ENCODE measurements at regions not wholly inside any gene's neighbourhood (a gene's known extent, or its start where the extent isn't known, plus 50 kb on each side); places are given as distances from the start of the nearest gene placed in this dataset.

GRCh38 chr3:13161021-13161759, 88.0 kb upstream of the IQSEC1 start:
- H3K9me3 Mint-ChIP-seq, result peaks cover 3 to 7% (median 5%) of the 10 kb centered on the region in 7 donors
- H3K27me3 Mint-ChIP-seq, result no peaks in the 10 kb centered on the region
- H3K36me3 Mint-ChIP-seq, result peaks cover 0 to 6% of the 10 kb centered on the region in 2 donors
- ATAC-seq (ENCODE audit: low read depth in 2 of 2) (no peak), DNase-seq (no peak)
- no peaks in the 10 kb centered on the region for H3K4me1 Mint-ChIP-seq
- peak overlapping the region in 1 of 6 donors; percentile 53 for H3K27ac Mint-ChIP-seq
- no peak overlapping the region for H3K4me3 Mint-ChIP-seq

GRCh38 chr3:13160619-13161018, 87.4 kb upstream of the IQSEC1 start:
- Mint-ChIP-seq H3K9me3 (peaks cover 3 to 11% (median 8%) of the 10 kb centered on the region in 7 donors), H3K27ac (peak overlapping the region in 2 of 6 donors; percentile 44 to 53), H3K4me3 (no peak overlapping the region), H3K36me3 (peaks cover 0 to 9% of the 10 kb centered on the region in 2 donors), H3K4me1 (no peaks in the 10 kb centered on the region), H3K27me3 (no peaks in the 10 kb centered on the region)
- DNase-seq, result no peak
- no peak for ATAC-seq (ENCODE audit: low read depth in 2 of 2)

- Mint-ChIP-seq H3K4me3 (no peak overlapping the region), H3K27ac (no peak overlapping the region), H3K36me3 (peaks cover 4 to 9% of the 10 kb centered on the region in 2 donors), H3K9me3 (peaks cover 3 to 19% (median 12%) of the 10 kb centered on the region in 7 donors), H3K27me3 (no peaks in the 10 kb centered on the region), H3K4me1 (no peaks in the 10 kb centered on the region)
- DNase-seq (no peak), ATAC-seq (ENCODE audit: low read depth in 2 of 2) (no peak)
Observed at GRCh38 chr3:13159890-13160289, 86.7 kb upstream of the IQSEC1 start.

GRCh38 chr3:13158871-13159270, 85.6 kb upstream of the IQSEC1 start:
- DNase-seq (no peak), ATAC-seq (ENCODE audit: low read depth in 2 of 2) (no peak)
- H3K27ac Mint-ChIP-seq, result peak overlapping the region in 2 of 6 donors; percentile 30 to 49
- H3K4me3 Mint-ChIP-seq, result no peak overlapping the region
- peaks cover 0 to 2% (median 0%) of the 10 kb centered on the region in 3 donors for H3K27me3 Mint-ChIP-seq
- H3K9me3 Mint-ChIP-seq, result peaks cover 3 to 24% (median 16%) of the 10 kb centered on the region in 7 donors
- H3K36me3 Mint-ChIP-seq, result peaks cover 4 to 9% of the 10 kb centered on the region in 2 donors
- H3K4me1 Mint-ChIP-seq, result no peaks in the 10 kb centered on the region

- no peaks in the 10 kb centered on the region for H3K4me1 Mint-ChIP-seq
- H3K9me3 Mint-ChIP-seq, result peaks cover 3 to 24% (median 16%) of the 10 kb centered on the region in 7 donors
- H3K4me3 Mint-ChIP-seq, result peak overlapping the region in 1 of 8 donors; percentile 50
- ATAC-seq (ENCODE audit: low read depth in 2 of 2), result no peak
- no peak overlapping the region for H3K27ac Mint-ChIP-seq
- no peak for DNase-seq
- H3K36me3 Mint-ChIP-seq, result peaks cover 4 to 9% of the 10 kb centered on the region in 2 donors
- H3K27me3 Mint-ChIP-seq, result peaks cover 0 to 6% (median 4%) of the 10 kb centered on the region in 3 donors
Observed at GRCh38 chr3:13158408-13158807, 85.2 kb upstream of the IQSEC1 start.

GRCh38 chr3:13157986-13158385, 84.8 kb upstream of the IQSEC1 start:
- H3K4me1 Mint-ChIP-seq, result no peaks in the 10 kb centered on the region
- ATAC-seq (ENCODE audit: low read depth in 2 of 2) (no peak), DNase-seq (no peak)
- H3K27ac Mint-ChIP-seq, result peak overlapping the region in 1 of 6 donors; percentile 39
- H3K27me3 Mint-ChIP-seq, result peaks cover 0 to 8% (median 5%) of the 10 kb centered on the region in 3 donors
- no peak overlapping the region for H3K4me3 Mint-ChIP-seq
- peaks cover 4 to 9% of the 10 kb centered on the region in 2 donors for H3K36me3 Mint-ChIP-seq
- peaks cover 3 to 24% (median 16%) of the 10 kb centered on the region in 7 donors for H3K9me3 Mint-ChIP-seq

- no peak for ATAC-seq (ENCODE audit: low read depth in 2 of 2)
- Mint-ChIP-seq H3K27ac (peak overlapping the region in 1 of 6 donors; percentile 62), H3K9me3 (peaks cover 3 to 24% (median 16%) of the 10 kb centered on the region in 7 donors), H3K4me3 (no peak overlapping the region), H3K27me3 (peaks cover 0 to 8% (median 5%) of the 10 kb centered on the region in 3 donors), H3K4me1 (peaks cover 6 to 12% (median 6%) of the 10 kb centered on the region in 3 donors), H3K36me3 (peaks cover 4 to 9% of the 10 kb centered on the region in 2 donors)
- DNase-seq, result no peak
Observed at GRCh38 chr3:13152826-13153710, 79.8 kb upstream of the IQSEC1 start.

- H3K27ac Mint-ChIP-seq, result peak overlapping the region in 2 of 6 donors; percentile 37 to 96
- DNase-seq, result no peak
- H3K4me3 Mint-ChIP-seq, result no peak overlapping the region
- no peak for ATAC-seq (ENCODE audit: low read depth in 2 of 2)
- H3K36me3 Mint-ChIP-seq, result peaks cover 0 to 4% of the 10 kb centered on the region in 2 donors
- H3K9me3 Mint-ChIP-seq, result peaks cover 0 to 13% (median 11%) of the 10 kb centered on the region in 7 donors
- H3K27me3 Mint-ChIP-seq, result peaks cover 0 to 8% (median 5%) of the 10 kb centered on the region in 3 donors
- peaks cover 6 to 12% (median 6%) of the 10 kb centered on the region in 3 donors for H3K4me1 Mint-ChIP-seq
Observed at GRCh38 chr3:13150624-13151023, 77.4 kb upstream of the IQSEC1 start.

GRCh38 chr3:13149330-13150108, 76.3 kb upstream of the IQSEC1 start:
- ATAC-seq (ENCODE audit: low read depth in 2 of 2), result peak; percentile 51 to 58
- no peak for DNase-seq
- peak overlapping the region in 7 of 8 donors; percentile 47 to 87 (median 79) for H3K4me3 Mint-ChIP-seq

GRCh38 chr3:13148561-13149329, 75.5 kb upstream of the IQSEC1 start:
- Mint-ChIP-seq H3K4me1 (peaks cover 6 to 12% (median 10%) of the 10 kb centered on the region in 3 donors), H3K36me3 (no peaks in the 10 kb centered on the region), H3K4me3 (no peak overlapping the region), H3K27ac (peak overlapping the region in 1 of 6 donors; percentile 47), H3K9me3 (no peaks in the 10 kb centered on the region), H3K27me3 (peaks cover 0 to 5% (median 4%) of the 10 kb centered on the region in 3 donors)
- DNase-seq, result no peak
- no peak for ATAC-seq (ENCODE audit: low read depth in 2 of 2)

More at GRCh38 chr3:13149330-13150108, 76.3 kb upstream of the IQSEC1 start:
- H3K9me3 Mint-ChIP-seq, result peaks cover 0 to 2% (median under 1%) of the 10 kb centered on the region in 7 donors
- H3K27me3 Mint-ChIP-seq, result peaks cover 0 to 8% (median 5%) of the 10 kb centered on the region in 3 donors
- H3K27ac Mint-ChIP-seq, result peak overlapping the region; percentile 1 to 96 (median 74)
- H3K4me1 Mint-ChIP-seq, result peaks cover 6 to 12% (median 10%) of the 10 kb centered on the region in 3 donors
- no peaks in the 10 kb centered on the region for H3K36me3 Mint-ChIP-seq

- H3K27me3 Mint-ChIP-seq, result peaks cover 0 to 4% (median 2%) of the 10 kb centered on the region in 3 donors
- ATAC-seq (ENCODE audit: low read depth in 2 of 2) (no peak), DNase-seq (no peak)
- H3K9me3 Mint-ChIP-seq, result no peaks in the 10 kb centered on the region
- no peaks in the 10 kb centered on the region for H3K36me3 Mint-ChIP-seq
- peak overlapping the region in 3 of 6 donors; percentile 1 to 92 (median 47) for H3K27ac Mint-ChIP-seq
- no peak overlapping the region for H3K4me3 Mint-ChIP-seq
- peaks cover 6 to 12% (median 10%) of the 10 kb centered on the region in 3 donors for H3K4me1 Mint-ChIP-seq
Observed at GRCh38 chr3:13148126-13148525, 74.9 kb upstream of the IQSEC1 start.

GRCh38 chr3:13147344-13147743, 74.1 kb upstream of the IQSEC1 start:
- Mint-ChIP-seq H3K27me3 (peaks cover 4 to 12% (median 9%) of the 10 kb centered on the region in 3 donors), H3K4me1 (peaks cover 10 to 11% (median 10%) of the 10 kb centered on the region in 3 donors), H3K27ac (no peak overlapping the region), H3K4me3 (no peak overlapping the region), H3K36me3 (no peaks in the 10 kb centered on the region), H3K9me3 (peaks cover 0 to 1% (median 0%) of the 10 kb centered on the region in 7 donors)
- no peak for DNase-seq
- no peak for ATAC-seq (ENCODE audit: low read depth in 2 of 2)

Data from naive B cell (primary cell).